ENCODE measurements at regions not wholly inside any gene's neighbourhood (a gene's known extent, or its start where the extent isn't known, plus 50 kb on each side); places are given as distances from the start of the nearest gene placed in this dataset.

- no peak for DNase-seq (ENCODE audit: low spot score)
Observed at GRCh38 chr4:10335050-10335449, 122.2 kb downstream of the ZNF518B start.

GRCh38 chr4:10334506-10335028, 122.7 kb downstream of the ZNF518B start:
- no peak for DNase-seq (ENCODE audit: low spot score)

- DNase-seq (ENCODE audit: low spot score): no peak
Observed at GRCh38 chr4:10333942-10334341, 123.3 kb downstream of the ZNF518B start.

GRCh38 chr4:10326075-10326474, 131.2 kb downstream of the ZNF518B start:
- DNase-seq (ENCODE audit: low spot score): no peak

GRCh38 chr4:10321931-10322330, 135.3 kb downstream of the ZNF518B start:
- no peak for DNase-seq (ENCODE audit: low spot score)

- DNase-seq (ENCODE audit: low spot score): no peak
Observed at GRCh38 chr4:10320130-10320529, 137.1 kb downstream of the ZNF518B start.

- no peak for DNase-seq (ENCODE audit: low spot score)
Observed at GRCh38 chr4:10317345-10317744, 139.9 kb downstream of the ZNF518B start.

GRCh38 chr4:10316851-10317250, 140.4 kb downstream of the ZNF518B start:
- DNase-seq (ENCODE audit: low spot score): no peak

- DNase-seq (ENCODE audit: low spot score): no peak
Observed at GRCh38 chr4:10315638-10316037, 141.6 kb downstream of the ZNF518B start.

- no peak for DNase-seq (ENCODE audit: low spot score)
Observed at GRCh38 chr4:10312568-10312967, 144.7 kb downstream of the ZNF518B start.

GRCh38 chr4:10311939-10312338, 145.3 kb downstream of the ZNF518B start:
- no peak for DNase-seq (ENCODE audit: low spot score)

- no peak for DNase-seq (ENCODE audit: low spot score)
Observed at GRCh38 chr4:10305816-10306215, 151.4 kb downstream of the ZNF518B start.

GRCh38 chr4:10303291-10303690, 153.9 kb downstream of the ZNF518B start:
- no peak for DNase-seq (ENCODE audit: low spot score)

GRCh38 chr4:10302096-10302495, 155.1 kb downstream of the ZNF518B start:
- DNase-seq (ENCODE audit: low spot score): no peak

GRCh38 chr4:10299601-10300000, 157.6 kb downstream of the ZNF518B start:
- DNase-seq (ENCODE audit: low spot score): no peak

GRCh38 chr4:10298681-10299080, 158.5 kb downstream of the ZNF518B start:
- no peak for DNase-seq (ENCODE audit: low spot score)

GRCh38 chr4:10296730-10297129, 160.5 kb downstream of the ZNF518B start:
- DNase-seq (ENCODE audit: low spot score): no peak

- no peak for DNase-seq (ENCODE audit: low spot score)
Observed at GRCh38 chr4:10295301-10295700, 161.9 kb downstream of the ZNF518B start.

- no peak for DNase-seq (ENCODE audit: low spot score)
Observed at GRCh38 chr4:10289538-10289906, 167.7 kb downstream of the ZNF518B start.

- no peak for DNase-seq (ENCODE audit: low spot score)
Observed at GRCh38 chr4:10288830-10289537, 168.2 kb downstream of the ZNF518B start.

- no peak for DNase-seq (ENCODE audit: low spot score)
Observed at GRCh38 chr4:10285028-10285427, 168.4 kb upstream of the WDR1 start.

- DNase-seq (ENCODE audit: low spot score): no peak
Observed at GRCh38 chr4:10283761-10284160, 167.2 kb upstream of the WDR1 start.

GRCh38 chr4:10281996-10282395, 165.4 kb upstream of the WDR1 start:
- DNase-seq (ENCODE audit: low spot score): no peak

- no peak for DNase-seq (ENCODE audit: low spot score)
Observed at GRCh38 chr4:10279261-10279660, 162.7 kb upstream of the WDR1 start.
